B cell (primary cell): ENCODE measurements at regions not wholly inside any gene's neighbourhood (a gene's known extent, or its start where the extent isn't known, plus 50 kb on each side); places are given as distances from the start of the nearest gene placed in this dataset.

Experiments used
- ATAC-seq: fragments of 200-7000 bp; cut with Tn5 transposase; one replicate; pipeline ENCODE4 v1.10.0; 2021; ENCODE audit warnings: low read depth, mild to moderate bottlenecking, moderate number of reproducible peaks, moderate library complexity
- CTCF ChIA-PET: fragments of 350-600 bp; sonication (Branson Sonifier 250); formaldehyde crosslinking; loops from one replicate; lab custom pipeline; 2021; ENCODE audit warnings: antibody characterized with exemption, inconsistent platforms; lab: Charles Lee
- POLR2A ChIA-PET: fragments of 350-600 bp; sonication (Branson Sonifier 250); formaldehyde crosslinking; loops from one replicate; lab custom pipeline; 2021; ENCODE audit warnings: antibody characterized with exemption; lab: Charles Lee
- DNase-seq: peaks from one replicate; pipeline ENCODE4 v3.0.0; 2013
- H2AFZ ChIP-seq: 2 replicates; pipeline ENCODE4 v1.6.1; 2012; ENCODE audit warnings: mild to moderate bottlenecking, low read depth, low read length; ENCODE audit not compliant: insufficient read depth, poor library complexity, severe bottlenecking
- H3K27ac ChIP-seq, 2 donors: 1 replicate in 1 of 2; 2 replicates in 1 of 2; pipeline ENCODE4 v1.5.1; 2012 to 2013; ENCODE audit warnings: low read length in 2 of 2, mild to moderate bottlenecking in 2 of 2, moderate library complexity in 1 of 2
- H3K27me3 ChIP-seq, 4 experiments: fragments of 200-600 bp in 1 of 4; sonication (generic) in 1 of 4; replicated peaks in 1 of 4; 1 replicate in 2 of 4; 2 replicates in 2 of 4; pipeline versions ENCODE4 v1.6.1 to v1.7.0; 2013 to 2016; ENCODE audit warnings: low read length in 3 of 4, mild to moderate bottlenecking in 2 of 4, mixed read lengths in 1 of 4, moderate library complexity in 1 of 4; ENCODE audit not compliant: insufficient read depth in 4 of 4, control insufficient read depth in 3 of 4; ENCODE audit errors: control extremely low read depth in 1 of 4
- H3K36me3 ChIP-seq, 2 experiments: replicated peaks in 1 of 2; 1 replicate in 1 of 2; 2 replicates in 1 of 2; pipeline versions ENCODE4 v1.6.1 to v1.7.1; 2013; ENCODE audit warnings: low read length in 1 of 2; ENCODE audit not compliant: insufficient read depth in 2 of 2, control insufficient read depth in 1 of 2; ENCODE audit errors: control extremely low read depth in 1 of 2, extremely low read depth in 1 of 2
- H3K4me1 ChIP-seq, 2 donors: fragments of 200-600 bp in 1 of 2; sonication (generic) in 1 of 2; 1 replicate in 1 of 2; 2 replicates in 1 of 2; pipeline versions ENCODE4 v1.5.1 to v1.6.1; 2013 to 2017; ENCODE audit warnings: low read length in 2 of 2; ENCODE audit not compliant: control insufficient read depth in 2 of 2, insufficient read depth in 2 of 2
- H3K4me2 ChIP-seq: replicated peaks from 2 replicates; pipeline ENCODE3; 2012; ENCODE audit warnings: mild to moderate bottlenecking, low read depth, low read length; ENCODE audit not compliant: poor library complexity, severe bottlenecking
- H3K4me3 ChIP-seq, 5 experiments: fragments of 200-600 bp in 1 of 5; sonication (generic) in 1 of 5; 1 replicate in 3 of 5; 2 replicates in 2 of 5; pipeline versions ENCODE4 v1.5.1 to v1.7.0; 2011 to 2016; ENCODE audit warnings: low read length in 4 of 5, mild to moderate bottlenecking in 4 of 5, low read depth in 2 of 5, control low read depth in 1 of 5, moderate library complexity in 1 of 5; ENCODE audit not compliant: insufficient read depth in 1 of 5; ENCODE audit errors: control extremely low read depth in 1 of 5, extremely low read depth in 1 of 5
- H3K79me2 ChIP-seq: fragments of 200-600 bp; sonication (generic); one replicate; pipeline ENCODE4 v1.6.0; 2016; ENCODE audit warnings: low read length; ENCODE audit not compliant: control insufficient read depth, insufficient read depth
- H3K9ac ChIP-seq: fragments of 200-600 bp; sonication (generic); 2 replicates; pipeline ENCODE4 v1.6.1; 2017; ENCODE audit warnings: mild to moderate bottlenecking, low read length, moderate library complexity
- H3K9me3 ChIP-seq, 3 donors: one replicate each; pipeline versions ENCODE4 v1.6.1 to v1.7.1; 2013; ENCODE audit warnings: low read length in 2 of 3; ENCODE audit not compliant: control insufficient read depth in 2 of 3, insufficient read depth in 1 of 3; ENCODE audit errors: control extremely low read depth in 1 of 3
- H4K20me1 ChIP-seq: 2 replicates; pipeline ENCODE4 v1.6.0; 2012; ENCODE audit warnings: mild to moderate bottlenecking, low read length; ENCODE audit not compliant: insufficient read depth, control insufficient read depth, poor library complexity, severe bottlenecking
- H3K27ac Mint-ChIP-seq: one replicate; pipeline ENCODE4 v1.8.0; 2021; ENCODE audit warnings: mixed read lengths
- H3K27me3 Mint-ChIP-seq: one replicate; pipeline ENCODE4 v1.8.0; 2021; ENCODE audit warnings: mixed read lengths
- H3K4me1 Mint-ChIP-seq: one replicate; pipeline ENCODE4 v1.8.0; 2021; ENCODE audit warnings: mixed read lengths
- H3K4me3 Mint-ChIP-seq: one replicate; pipeline ENCODE4 v1.8.0; 2021; ENCODE audit warnings: mixed read lengths
- H3K9me3 Mint-ChIP-seq: one replicate; pipeline ENCODE4 v1.8.0; 2022; ENCODE audit warnings: mixed read lengths; ENCODE audit not compliant: insufficient read depth
- EZH2 ChIP-seq: IDR thresholded peaks from 2 replicates; pipeline ENCODE4 v1.6.1; 2012; ENCODE audit warnings: borderline replicate concordance, low read depth, mild to moderate bottlenecking, moderate library complexity, low read length; ENCODE audit not compliant: insufficient read depth, poor library complexity, severe bottlenecking
- WGBS: methylation state at CpG from one replicate; pipeline ENCODE4 v1.1.5; 2013; ENCODE audit warnings: missing lambda C conversion rate; ENCODE audit not compliant: insufficient coverage; 5-methylcytosine and 5-hydroxymethylcytosine counted together
- intact Hi-C: fragments of 100-400 bp; cut with micrococcal nuclease; formaldehyde crosslinking; loops from one replicate; pipeline ENCODE4 v1.10.0; 2022
- TF ChIP-seq, protein P1 (sequence below): fragments of 200-600 bp; IDR thresholded peaks from one replicate; pipeline ENCODE4 v1.8.0; 2022; ENCODE audit warnings: antibody characterized with exemption, mild to moderate bottlenecking

DNA sequence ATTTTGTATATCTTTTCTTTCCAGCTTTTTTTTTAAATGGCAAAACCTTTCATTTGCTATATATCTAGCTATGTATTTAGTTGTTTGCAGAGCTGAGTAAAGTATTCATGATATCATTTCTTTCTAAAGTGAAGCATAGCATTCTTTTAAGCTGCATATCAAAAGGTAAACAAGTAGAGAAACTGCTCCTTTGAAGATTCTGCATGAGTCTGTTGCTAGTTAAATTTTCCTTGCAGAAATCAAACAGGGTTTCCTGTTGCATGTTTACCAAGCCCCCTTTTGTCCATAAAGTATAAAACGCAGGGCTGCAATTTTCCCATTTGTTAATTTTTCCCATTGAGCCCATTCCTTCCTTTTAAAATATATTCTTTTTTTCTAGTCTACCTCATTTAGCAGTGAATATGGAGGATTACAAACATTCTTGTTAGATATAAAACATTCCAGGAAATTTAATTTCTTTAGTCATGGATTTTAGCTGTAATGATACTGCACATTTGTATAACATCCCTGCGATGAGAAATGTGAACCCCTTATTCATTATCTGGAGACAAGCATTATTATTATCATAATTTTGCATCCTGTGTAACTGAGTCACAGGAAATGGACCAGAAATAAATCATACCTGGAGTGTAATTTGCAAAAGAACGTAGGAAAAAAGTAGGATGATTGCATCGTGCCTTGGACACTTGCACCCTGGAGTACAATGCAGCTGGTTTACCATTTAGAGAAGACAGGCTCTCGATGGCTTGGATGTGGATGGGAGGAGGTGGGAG lies 110.9 kb upstream of the ARGLU1 start:
- 81% methylated on average over 3 of the region's 5 CpGs for WGBS

DNA sequence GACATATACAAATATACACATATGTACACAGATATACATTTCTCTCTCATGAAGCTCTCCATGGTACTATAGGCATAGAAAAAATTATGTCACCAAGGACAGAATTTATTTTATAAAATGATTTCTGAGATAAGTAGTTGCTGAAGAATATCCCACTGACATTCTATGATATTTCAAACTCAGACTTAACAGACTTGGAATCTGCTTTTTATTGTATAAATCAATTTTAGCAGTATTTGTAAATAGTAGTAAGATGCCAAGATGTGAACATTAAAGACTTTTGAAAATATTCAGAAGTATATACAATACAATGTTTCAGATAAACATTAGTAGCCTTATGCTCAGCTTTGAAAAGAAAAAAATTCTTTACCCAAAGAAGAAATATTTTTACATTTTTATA lies 107.4 kb upstream of the ARGLU1 start:
- Histone ChIP-seq H3K9ac (no peak overlapping the region), H3K4me1 (no peaks in the 10 kb centered on the region), H3K4me3 (no peak overlapping the region), H3K79me2 (no peaks in the 10 kb centered on the region), H4K20me1 (no peaks in the 10 kb centered on the region), H3K27me3 (no peaks in the 10 kb centered on the region), H3K4me2 (no peak overlapping the region), H3K36me3 (no peaks in the 10 kb centered on the region), H2AFZ (no peak overlapping the region), H3K27ac (no peak overlapping the region), H3K9me3 (no peaks in the 10 kb centered on the region)
- no peak overlapping the region for H3K4me3 Mint-ChIP-seq
- TF ChIP-seq EZH2: no peak
- TF ChIP-seq, protein P1, sequence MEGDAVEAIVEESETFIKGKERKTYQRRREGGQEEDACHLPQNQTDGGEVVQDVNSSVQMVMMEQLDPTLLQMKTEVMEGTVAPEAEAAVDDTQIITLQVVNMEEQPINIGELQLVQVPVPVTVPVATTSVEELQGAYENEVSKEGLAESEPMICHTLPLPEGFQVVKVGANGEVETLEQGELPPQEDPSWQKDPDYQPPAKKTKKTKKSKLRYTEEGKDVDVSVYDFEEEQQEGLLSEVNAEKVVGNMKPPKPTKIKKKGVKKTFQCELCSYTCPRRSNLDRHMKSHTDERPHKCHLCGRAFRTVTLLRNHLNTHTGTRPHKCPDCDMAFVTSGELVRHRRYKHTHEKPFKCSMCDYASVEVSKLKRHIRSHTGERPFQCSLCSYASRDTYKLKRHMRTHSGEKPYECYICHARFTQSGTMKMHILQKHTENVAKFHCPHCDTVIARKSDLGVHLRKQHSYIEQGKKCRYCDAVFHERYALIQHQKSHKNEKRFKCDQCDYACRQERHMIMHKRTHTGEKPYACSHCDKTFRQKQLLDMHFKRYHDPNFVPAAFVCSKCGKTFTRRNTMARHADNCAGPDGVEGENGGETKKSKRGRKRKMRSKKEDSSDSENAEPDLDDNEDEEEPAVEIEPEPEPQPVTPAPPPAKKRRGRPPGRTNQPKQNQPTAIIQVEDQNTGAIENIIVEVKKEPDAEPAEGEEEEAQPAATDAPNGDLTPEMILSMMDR: no peak
- no peaks in the 10 kb centered on the region for H3K27me3 Mint-ChIP-seq
- no peaks in the 10 kb centered on the region for H3K4me1 Mint-ChIP-seq
- CTCF ChIA-PET: no interaction called here
- ATAC-seq: no peak
- no peak overlapping the region for H3K27ac Mint-ChIP-seq
- no peak for DNase-seq
- H3K9me3 Mint-ChIP-seq: no peaks in the 10 kb centered on the region
- intact Hi-C loops: no loop called here
- POLR2A ChIA-PET: no interaction called here

More for the DNA sequence above, 110.9 kb upstream of the ARGLU1 start:
- H3K27me3 ChIP-seq: no peaks in the 10 kb centered on the region
- H3K9me3 ChIP-seq: no peaks in the 10 kb centered on the region
- H3K9ac ChIP-seq: no peak overlapping the region
- peaks cover 4% of the 10 kb centered on the region for H3K27me3 Mint-ChIP-seq
- H3K4me3 ChIP-seq: no peak overlapping the region
- no peak overlapping the region for H3K27ac Mint-ChIP-seq
- no peak overlapping the region for H3K27ac ChIP-seq
- intact Hi-C loops: no loop called here
- ATAC-seq: no peak
- DNase-seq: no peak
- no peaks in the 10 kb centered on the region for H3K4me1 ChIP-seq
- ChIA-PET POLR2A (no interaction called here), CTCF (no interaction called here)
- TF ChIP-seq EZH2: no peak
- TF ChIP-seq, protein P1: no peak
- no peak overlapping the region for H3K4me2 ChIP-seq
- no peaks in the 10 kb centered on the region for H3K36me3 ChIP-seq
- H3K9me3 Mint-ChIP-seq: no peaks in the 10 kb centered on the region
- no peaks in the 10 kb centered on the region for H3K79me2 ChIP-seq
- H4K20me1 ChIP-seq: no peaks in the 10 kb centered on the region
- no peak overlapping the region for H2AFZ ChIP-seq
- H3K4me3 Mint-ChIP-seq: no peak overlapping the region
- peaks cover 9% of the 10 kb centered on the region for H3K4me1 Mint-ChIP-seq
